ENCODE measurements at regions not wholly inside any gene's neighbourhood (a gene's known extent, or its start where the extent isn't known, plus 50 kb on each side); places are given as distances from the start of the nearest gene placed in this dataset.

DNA sequence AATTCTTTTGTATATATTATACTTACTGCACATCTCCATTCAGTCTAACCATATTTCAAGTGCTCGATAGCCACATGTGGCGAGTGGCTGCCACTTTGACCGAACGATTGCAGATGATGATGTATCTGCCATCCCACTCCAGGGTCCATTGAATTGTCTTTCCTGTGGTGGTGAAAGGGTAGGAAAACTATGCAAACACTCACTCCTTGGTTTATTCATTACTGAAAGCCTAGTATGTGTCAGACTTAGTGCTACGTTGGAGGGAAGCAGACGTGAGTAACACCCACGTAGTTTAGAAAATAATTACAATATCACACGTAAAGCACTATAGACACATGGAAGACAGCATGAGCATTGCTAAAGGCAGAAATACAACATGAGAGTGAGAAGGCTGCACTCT is 353.7 kb downstream of the CSNK1G3 start:
- TF ChIP-seq ESRRG (CRISPR knock-in tag; IDR thresholded peaks at IDR 0.05) = no peak
- TF ChIP-seq GLIS3 (CRISPR knock-in tag; IDR thresholded peaks at IDR 0.05) = no peak
- ATAC-seq = no peak

DNA sequence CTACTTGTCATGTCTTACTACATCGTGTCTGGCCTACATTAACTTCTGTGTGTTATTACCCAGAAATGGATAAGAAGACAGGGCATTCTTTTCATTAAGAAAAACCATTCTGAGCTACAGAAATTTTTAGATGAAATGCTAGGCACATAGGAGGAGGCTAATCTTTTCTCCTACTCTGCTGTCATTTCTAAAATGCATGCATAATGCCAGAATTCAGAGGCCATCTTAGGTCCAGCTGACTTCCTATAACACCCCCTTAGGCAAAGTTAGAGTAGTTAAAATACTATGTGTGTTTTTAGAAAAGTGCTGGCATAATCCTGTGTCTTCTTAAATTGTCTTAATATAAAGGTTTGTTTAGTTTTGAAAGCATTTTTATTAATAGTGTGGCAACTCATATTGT is 352.6 kb downstream of the CSNK1G3 start:
- ATAC-seq = no peak
- TF ChIP-seq ARNTL (CRISPR knock-in tag; IDR thresholded peaks at IDR 0.05; ENCODE audit: borderline replicate concordance, low read depth) (no peak), ZNF565 (CRISPR knock-in tag; conservative IDR thresholded peaks at IDR 0.05; ENCODE audit: low read depth) (no peak), SNAI2 (CRISPR knock-in tag; IDR thresholded peaks at IDR 0.05) (no peak), OSR1 (CRISPR knock-in tag; IDR thresholded peaks at IDR 0.05) (no peak), TCF4 (CRISPR knock-in tag; IDR thresholded peaks at IDR 0.05; ENCODE audit: borderline replicate concordance) (no peak), PPARA (CRISPR knock-in tag; IDR thresholded peaks at IDR 0.05; ENCODE audit: borderline replicate concordance) (no peak), ZFP3 (CRISPR knock-in tag; IDR thresholded peaks at IDR 0.05) (no peak)
- TF ChIP-seq, protein P1, sequence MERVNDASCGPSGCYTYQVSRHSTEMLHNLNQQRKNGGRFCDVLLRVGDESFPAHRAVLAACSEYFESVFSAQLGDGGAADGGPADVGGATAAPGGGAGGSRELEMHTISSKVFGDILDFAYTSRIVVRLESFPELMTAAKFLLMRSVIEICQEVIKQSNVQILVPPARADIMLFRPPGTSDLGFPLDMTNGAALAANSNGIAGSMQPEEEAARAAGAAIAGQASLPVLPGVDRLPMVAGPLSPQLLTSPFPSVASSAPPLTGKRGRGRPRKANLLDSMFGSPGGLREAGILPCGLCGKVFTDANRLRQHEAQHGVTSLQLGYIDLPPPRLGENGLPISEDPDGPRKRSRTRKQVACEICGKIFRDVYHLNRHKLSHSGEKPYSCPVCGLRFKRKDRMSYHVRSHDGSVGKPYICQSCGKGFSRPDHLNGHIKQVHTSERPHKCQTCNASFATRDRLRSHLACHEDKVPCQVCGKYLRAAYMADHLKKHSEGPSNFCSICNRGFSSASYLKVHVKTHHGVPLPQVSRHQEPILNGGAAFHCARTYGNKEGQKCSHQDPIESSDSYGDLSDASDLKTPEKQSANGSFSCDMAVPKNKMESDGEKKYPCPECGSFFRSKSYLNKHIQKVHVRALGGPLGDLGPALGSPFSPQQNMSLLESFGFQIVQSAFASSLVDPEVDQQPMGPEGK (CRISPR knock-in tag; IDR thresholded peaks at IDR 0.05; ENCODE audit: borderline replicate concordance) = no peak
- TF ChIP-seq, protein P2, sequence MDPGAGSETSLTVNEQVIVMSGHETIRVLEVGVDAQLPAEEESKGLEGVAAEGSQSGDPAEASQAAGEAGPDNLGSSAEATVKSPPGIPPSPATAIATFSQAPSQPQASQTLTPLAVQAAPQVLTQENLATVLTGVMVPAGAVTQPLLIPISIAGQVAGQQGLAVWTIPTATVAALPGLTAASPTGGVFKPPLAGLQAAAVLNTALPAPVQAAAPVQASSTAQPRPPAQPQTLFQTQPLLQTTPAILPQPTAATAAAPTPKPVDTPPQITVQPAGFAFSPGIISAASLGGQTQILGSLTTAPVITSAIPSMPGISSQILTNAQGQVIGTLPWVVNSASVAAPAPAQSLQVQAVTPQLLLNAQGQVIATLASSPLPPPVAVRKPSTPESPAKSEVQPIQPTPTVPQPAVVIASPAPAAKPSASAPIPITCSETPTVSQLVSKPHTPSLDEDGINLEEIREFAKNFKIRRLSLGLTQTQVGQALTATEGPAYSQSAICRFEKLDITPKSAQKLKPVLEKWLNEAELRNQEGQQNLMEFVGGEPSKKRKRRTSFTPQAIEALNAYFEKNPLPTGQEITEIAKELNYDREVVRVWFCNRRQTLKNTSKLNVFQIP (CRISPR knock-in tag; IDR thresholded peaks at IDR 0.05; ENCODE audit: borderline replicate concordance, low read depth) = no peak
- TF ChIP-seq, protein P3, sequence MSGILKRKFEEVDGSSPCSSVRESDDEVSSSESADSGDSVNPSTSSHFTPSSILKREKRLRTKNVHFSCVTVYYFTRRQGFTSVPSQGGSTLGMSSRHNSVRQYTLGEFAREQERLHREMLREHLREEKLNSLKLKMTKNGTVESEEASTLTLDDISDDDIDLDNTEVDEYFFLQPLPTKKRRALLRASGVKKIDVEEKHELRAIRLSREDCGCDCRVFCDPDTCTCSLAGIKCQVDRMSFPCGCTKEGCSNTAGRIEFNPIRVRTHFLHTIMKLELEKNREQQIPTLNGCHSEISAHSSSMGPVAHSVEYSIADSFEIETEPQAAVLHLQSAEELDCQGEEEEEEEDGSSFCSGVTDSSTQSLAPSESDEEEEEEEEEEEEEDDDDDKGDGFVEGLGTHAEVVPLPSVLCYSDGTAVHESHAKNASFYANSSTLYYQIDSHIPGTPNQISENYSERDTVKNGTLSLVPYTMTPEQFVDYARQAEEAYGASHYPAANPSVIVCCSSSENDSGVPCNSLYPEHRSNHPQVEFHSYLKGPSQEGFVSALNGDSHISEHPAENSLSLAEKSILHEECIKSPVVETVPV (CRISPR knock-in tag; IDR thresholded peaks at IDR 0.05) = no peak

DNA sequence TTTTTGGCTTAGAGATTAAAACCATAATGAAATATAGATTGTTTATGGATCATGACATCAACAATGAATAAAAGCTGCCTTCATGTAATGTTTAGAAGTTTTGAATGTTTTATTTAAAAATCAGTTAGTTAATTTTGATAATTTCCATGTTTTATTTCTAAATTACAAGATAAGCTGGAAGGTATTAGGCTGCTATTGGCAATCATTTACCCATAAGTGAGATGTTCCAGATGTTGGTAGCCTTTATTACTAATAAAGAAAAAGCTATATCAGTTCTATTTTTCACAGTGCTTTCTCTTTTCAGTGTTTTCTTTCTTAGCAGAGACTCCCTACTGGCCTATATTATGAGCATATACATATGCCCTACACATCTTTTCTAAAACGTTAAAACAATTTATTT is 347.0 kb downstream of the CSNK1G3 start:
- ATAC-seq = no peak
- TF ChIP-seq, protein P1 (CRISPR knock-in tag; IDR thresholded peaks at IDR 0.05; ENCODE audit: borderline replicate concordance) = no peak
- no peak for TF ChIP-seq ISL1 (CRISPR knock-in tag; IDR thresholded peaks at IDR 0.05)
- TF ChIP-seq TCF4 (CRISPR knock-in tag; IDR thresholded peaks at IDR 0.05; ENCODE audit: borderline replicate concordance) = no peak
- TF ChIP-seq GLIS3 (CRISPR knock-in tag; IDR thresholded peaks at IDR 0.05) = no peak
- TF ChIP-seq SNAI2 (CRISPR knock-in tag; IDR thresholded peaks at IDR 0.05) = no peak
- TF ChIP-seq, protein P4, sequence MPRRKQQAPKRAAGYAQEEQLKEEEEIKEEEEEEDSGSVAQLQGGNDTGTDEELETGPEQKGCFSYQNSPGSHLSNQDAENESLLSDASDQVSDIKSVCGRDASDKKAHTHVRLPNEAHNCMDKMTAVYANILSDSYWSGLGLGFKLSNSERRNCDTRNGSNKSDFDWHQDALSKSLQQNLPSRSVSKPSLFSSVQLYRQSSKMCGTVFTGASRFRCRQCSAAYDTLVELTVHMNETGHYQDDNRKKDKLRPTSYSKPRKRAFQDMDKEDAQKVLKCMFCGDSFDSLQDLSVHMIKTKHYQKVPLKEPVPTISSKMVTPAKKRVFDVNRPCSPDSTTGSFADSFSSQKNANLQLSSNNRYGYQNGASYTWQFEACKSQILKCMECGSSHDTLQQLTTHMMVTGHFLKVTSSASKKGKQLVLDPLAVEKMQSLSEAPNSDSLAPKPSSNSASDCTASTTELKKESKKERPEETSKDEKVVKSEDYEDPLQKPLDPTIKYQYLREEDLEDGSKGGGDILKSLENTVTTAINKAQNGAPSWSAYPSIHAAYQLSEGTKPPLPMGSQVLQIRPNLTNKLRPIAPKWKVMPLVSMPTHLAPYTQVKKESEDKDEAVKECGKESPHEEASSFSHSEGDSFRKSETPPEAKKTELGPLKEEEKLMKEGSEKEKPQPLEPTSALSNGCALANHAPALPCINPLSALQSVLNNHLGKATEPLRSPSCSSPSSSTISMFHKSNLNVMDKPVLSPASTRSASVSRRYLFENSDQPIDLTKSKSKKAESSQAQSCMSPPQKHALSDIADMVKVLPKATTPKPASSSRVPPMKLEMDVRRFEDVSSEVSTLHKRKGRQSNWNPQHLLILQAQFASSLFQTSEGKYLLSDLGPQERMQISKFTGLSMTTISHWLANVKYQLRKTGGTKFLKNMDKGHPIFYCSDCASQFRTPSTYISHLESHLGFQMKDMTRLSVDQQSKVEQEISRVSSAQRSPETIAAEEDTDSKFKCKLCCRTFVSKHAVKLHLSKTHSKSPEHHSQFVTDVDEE (CRISPR knock-in tag; IDR thresholded peaks at IDR 0.05) = no peak
- TF ChIP-seq ESRRG (CRISPR knock-in tag; IDR thresholded peaks at IDR 0.05) = no peak
- no peak for TF ChIP-seq ARNTL (CRISPR knock-in tag; IDR thresholded peaks at IDR 0.05; ENCODE audit: borderline replicate concordance, low read depth)
- no peak for TF ChIP-seq PPARA (CRISPR knock-in tag; IDR thresholded peaks at IDR 0.05; ENCODE audit: borderline replicate concordance)
- TF ChIP-seq ZNF565 (CRISPR knock-in tag; conservative IDR thresholded peaks at IDR 0.05; ENCODE audit: low read depth) = no peak
- TF ChIP-seq, protein P3 (CRISPR knock-in tag; IDR thresholded peaks at IDR 0.05) = no peak
- TF ChIP-seq BACH2 (CRISPR knock-in tag; IDR thresholded peaks at IDR 0.05; ENCODE audit: borderline replicate concordance) = no peak
- TF ChIP-seq ZNF8 (CRISPR knock-in tag; IDR thresholded peaks at IDR 0.05) = no peak
- no peak for TF ChIP-seq ZFP3 (CRISPR knock-in tag; IDR thresholded peaks at IDR 0.05)
- TF ChIP-seq, protein P2 (CRISPR knock-in tag; IDR thresholded peaks at IDR 0.05; ENCODE audit: borderline replicate concordance, low read depth) = no peak
- TF ChIP-seq TOX (CRISPR knock-in tag; IDR thresholded peaks at IDR 0.05; ENCODE audit: borderline replicate concordance) = no peak
- no peak for TF ChIP-seq ZFP30 (CRISPR knock-in tag; IDR thresholded peaks at IDR 0.05)
- no peak for TF ChIP-seq ZNF70 (CRISPR knock-in tag; IDR thresholded peaks at IDR 0.05)
- no peak for TF ChIP-seq ZC3H10 (CRISPR knock-in tag; IDR thresholded peaks at IDR 0.05)
